GM13976 (cell line): ENCODE measurements at regions not wholly inside any gene's neighbourhood (a gene's known extent, or its start where the extent isn't known, plus 50 kb on each side); places are given as distances from the start of the nearest gene placed in this dataset.

Source experiments
- DNase-seq: peaks from one replicate; pipeline ENCODE4 v3.0.0; 2012; ENCODE audit warnings: low spot score
- CTCF ChIP-seq: IDR thresholded peaks from 2 replicates; pipeline ENCODE4 v1.5.1; 2012; ENCODE audit warnings: borderline replicate concordance, mild to moderate bottlenecking; ENCODE audit not compliant: insufficient read depth; ENCODE audit errors: extremely low read depth, missing control alignments, control extremely low read depth
- in situ Hi-C: fragments of 300-500 bp; cut with MboI; formaldehyde crosslinking; loops from one replicate; pipeline ENCODE4 v1.12.0; 2022; ENCODE audit warnings: low sequenced_read_pairs, mixed read lengths, inconsistent platforms; ENCODE audit not compliant: unreplicated experiment

GRCh38 chr5:60374409-60374808, 325.6 kb downstream of the DEPDC1B start:
- in situ Hi-C loops, result no loop called here
- TF ChIP-seq CTCF, result no peak

GRCh38 chr5:60372786-60373185, 327.2 kb downstream of the DEPDC1B start:
- in situ Hi-C loops, result no loop called here
- no peak for TF ChIP-seq CTCF
- DNase-seq, result no peak

More at GRCh38 chr5:60374409-60374808, 325.6 kb downstream of the DEPDC1B start:
- no peak for DNase-seq

GRCh38 chr5:60371065-60371464, 328.9 kb downstream of the DEPDC1B start:
- in situ Hi-C loops, result no loop called here

GRCh38 chr5:60370508-60370907, 329.5 kb downstream of the DEPDC1B start:
- no peak for DNase-seq
- in situ Hi-C loops, result no loop called here
- no peak for TF ChIP-seq CTCF

More at GRCh38 chr5:60371065-60371464, 328.9 kb downstream of the DEPDC1B start:
- no peak for TF ChIP-seq CTCF
- DNase-seq, result no peak

- in situ Hi-C loops, result no loop called here
- no peak for TF ChIP-seq CTCF
- DNase-seq, result no peak
Measured at GRCh38 chr5:60369391-60369790, 330.6 kb downstream of the DEPDC1B start.

GRCh38 chr5:60368100-60368499, 331.9 kb downstream of the DEPDC1B start:
- in situ Hi-C loops, result no loop called here
- no peak for TF ChIP-seq CTCF
- DNase-seq, result no peak

GRCh38 chr5:60366489-60366888, 333.5 kb downstream of the DEPDC1B start:
- TF ChIP-seq CTCF, result no peak
- no peak for DNase-seq
- in situ Hi-C loops, result no loop called here
